ENCODE measurements at regions not wholly inside any gene's neighbourhood (a gene's known extent, or its start where the extent isn't known, plus 50 kb on each side); places are given as distances from the start of the nearest gene placed in this dataset.

DNA sequence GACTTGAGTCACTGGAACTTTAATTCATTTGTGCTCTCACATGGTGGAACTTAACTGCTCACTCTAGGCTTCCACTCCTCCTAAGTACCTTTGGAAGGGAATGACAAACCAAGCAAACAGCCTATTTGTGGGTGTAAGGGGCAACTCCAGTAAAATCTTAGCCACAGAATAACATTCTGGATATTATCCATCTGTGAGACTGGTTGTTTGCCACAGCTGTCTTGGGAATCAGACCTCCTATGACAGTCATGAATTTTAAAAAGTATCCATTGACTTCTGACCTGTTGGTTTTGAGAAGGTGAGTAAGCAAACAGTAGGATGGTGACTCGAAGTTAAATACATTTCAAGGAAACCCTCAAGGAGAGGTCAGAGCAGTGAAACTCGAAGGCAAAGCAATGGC lies 147.3 kb upstream of the CDIN1 start:
- H3K4me3 ChIP-seq (IDR thresholded peaks at IDR 0.05; ENCODE audit: insufficient read depth, low read depth, low read length), result no peak overlapping the region
- no peaks in the 10 kb centered on the region for H3K4me1 ChIP-seq (ENCODE audit: low read depth, poor library complexity, severe bottlenecking)
- no peak overlapping the region for H3K4me2 ChIP-seq
- H3K36me3 ChIP-seq (ENCODE audit: insufficient read depth), result no peaks in the 10 kb centered on the region
- H3K27ac ChIP-seq, result no peak overlapping the region
- H3K27me3 ChIP-seq (ENCODE audit: insufficient read depth, low read depth), result no peaks in the 10 kb centered on the region
- TF ChIP-seq, protein P1, sequence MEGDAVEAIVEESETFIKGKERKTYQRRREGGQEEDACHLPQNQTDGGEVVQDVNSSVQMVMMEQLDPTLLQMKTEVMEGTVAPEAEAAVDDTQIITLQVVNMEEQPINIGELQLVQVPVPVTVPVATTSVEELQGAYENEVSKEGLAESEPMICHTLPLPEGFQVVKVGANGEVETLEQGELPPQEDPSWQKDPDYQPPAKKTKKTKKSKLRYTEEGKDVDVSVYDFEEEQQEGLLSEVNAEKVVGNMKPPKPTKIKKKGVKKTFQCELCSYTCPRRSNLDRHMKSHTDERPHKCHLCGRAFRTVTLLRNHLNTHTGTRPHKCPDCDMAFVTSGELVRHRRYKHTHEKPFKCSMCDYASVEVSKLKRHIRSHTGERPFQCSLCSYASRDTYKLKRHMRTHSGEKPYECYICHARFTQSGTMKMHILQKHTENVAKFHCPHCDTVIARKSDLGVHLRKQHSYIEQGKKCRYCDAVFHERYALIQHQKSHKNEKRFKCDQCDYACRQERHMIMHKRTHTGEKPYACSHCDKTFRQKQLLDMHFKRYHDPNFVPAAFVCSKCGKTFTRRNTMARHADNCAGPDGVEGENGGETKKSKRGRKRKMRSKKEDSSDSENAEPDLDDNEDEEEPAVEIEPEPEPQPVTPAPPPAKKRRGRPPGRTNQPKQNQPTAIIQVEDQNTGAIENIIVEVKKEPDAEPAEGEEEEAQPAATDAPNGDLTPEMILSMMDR (conservative IDR thresholded peaks at IDR 0.05; ENCODE audit: low read depth, low read length), result no peak
- no peaks in the 10 kb centered on the region for H3K79me2 ChIP-seq (ENCODE audit: insufficient read depth, low read depth)
- H2AFZ ChIP-seq (ENCODE audit: low read depth), result no peak overlapping the region
- H3K9ac ChIP-seq, result no peak overlapping the region
- H4K20me1 ChIP-seq (ENCODE audit: insufficient read depth), result no peaks in the 10 kb centered on the region

GRCh38 chr15:36434177-36434576 lies 145.2 kb upstream of the CDIN1 start:
- Histone ChIP-seq H3K4me2 (no peak overlapping the region), H3K79me2 (ENCODE audit: insufficient read depth, low read depth) (no peaks in the 10 kb centered on the region), H3K4me3 (IDR thresholded peaks at IDR 0.05; ENCODE audit: insufficient read depth, low read depth, low read length) (no peak overlapping the region), H3K4me1 (ENCODE audit: low read depth, poor library complexity, severe bottlenecking) (no peaks in the 10 kb centered on the region), H3K27me3 (ENCODE audit: insufficient read depth, low read depth) (no peaks in the 10 kb centered on the region), H2AFZ (ENCODE audit: low read depth) (no peak overlapping the region), H3K36me3 (ENCODE audit: insufficient read depth) (no peaks in the 10 kb centered on the region), H4K20me1 (ENCODE audit: insufficient read depth) (no peaks in the 10 kb centered on the region), H3K9ac (no peak overlapping the region), H3K27ac (no peak overlapping the region)
- TF ChIP-seq, protein P1 (conservative IDR thresholded peaks at IDR 0.05; ENCODE audit: low read depth, low read length), result no peak

DNA sequence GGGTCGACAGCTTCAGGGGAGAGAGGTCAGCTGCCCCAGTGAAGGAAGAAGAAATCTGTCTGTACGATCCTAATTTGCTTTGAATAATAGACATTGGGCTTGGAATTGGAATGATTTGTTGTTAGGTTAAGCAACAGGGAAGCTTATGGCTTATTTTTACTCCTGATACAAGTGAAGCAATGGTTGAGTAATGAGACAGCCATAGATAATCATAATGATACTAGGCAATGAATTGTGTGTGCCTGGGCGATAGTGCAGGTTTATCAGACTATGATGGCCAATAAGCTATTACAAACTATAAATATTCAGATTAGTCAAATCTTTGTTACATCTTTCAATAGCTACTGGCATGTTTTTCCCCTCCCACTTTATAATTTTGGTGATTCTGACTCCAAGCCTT lies 140.9 kb upstream of the CDIN1 start:
- H3K27me3 ChIP-seq (ENCODE audit: insufficient read depth, low read depth), result no peaks in the 10 kb centered on the region
- no peaks in the 10 kb centered on the region for H3K4me1 ChIP-seq (ENCODE audit: low read depth, poor library complexity, severe bottlenecking)
- TF ChIP-seq, protein P1 (conservative IDR thresholded peaks at IDR 0.05; ENCODE audit: low read depth, low read length), result no peak

GRCh38 chr15:36447373-36447772 lies 132.1 kb upstream of the CDIN1 start:
- Histone ChIP-seq H3K27me3 (ENCODE audit: insufficient read depth, low read depth) (no peaks in the 10 kb centered on the region), H3K79me2 (ENCODE audit: insufficient read depth, low read depth) (no peaks in the 10 kb centered on the region), H3K36me3 (ENCODE audit: insufficient read depth) (no peaks in the 10 kb centered on the region), H3K4me3 (IDR thresholded peaks at IDR 0.05; ENCODE audit: insufficient read depth, low read depth, low read length) (no peak overlapping the region), H3K9ac (no peak overlapping the region), H3K27ac (no peak overlapping the region), H4K20me1 (ENCODE audit: insufficient read depth) (no peaks in the 10 kb centered on the region), H3K4me1 (ENCODE audit: low read depth, poor library complexity, severe bottlenecking) (no peaks in the 10 kb centered on the region), H3K4me2 (no peak overlapping the region), H2AFZ (ENCODE audit: low read depth) (no peak overlapping the region)
- TF ChIP-seq, protein P1 (conservative IDR thresholded peaks at IDR 0.05; ENCODE audit: low read depth, low read length), result no peak

More for the DNA sequence above, 140.9 kb upstream of the CDIN1 start:
- Histone ChIP-seq H3K4me2 (no peak overlapping the region), H3K36me3 (ENCODE audit: insufficient read depth) (no peaks in the 10 kb centered on the region), H3K9ac (no peak overlapping the region), H3K4me3 (IDR thresholded peaks at IDR 0.05; ENCODE audit: insufficient read depth, low read depth, low read length) (no peak overlapping the region), H4K20me1 (ENCODE audit: insufficient read depth) (no peaks in the 10 kb centered on the region), H3K79me2 (ENCODE audit: insufficient read depth, low read depth) (no peaks in the 10 kb centered on the region), H3K27ac (no peak overlapping the region), H2AFZ (ENCODE audit: low read depth) (no peak overlapping the region)

All from KMS-11 (cell line).